Liver (tissue), 3 donors: ENCODE measurements at regions not wholly inside any gene's neighbourhood (a gene's known extent, or its start where the extent isn't known, plus 50 kb on each side); places are given as distances from the start of the nearest gene placed in this dataset.
"Not testable (repeated sequence)": the region's sequence is repeated elsewhere in the genome, so short reads cannot be mapped to it uniquely, and the experiment has no call there.

ENCODE experiments used
- ATF3 ChIP-seq: IDR thresholded peaks from 2 replicates; pipeline ENCODE4 v1.6.1; 2016; ENCODE audit warnings: antibody characterized with exemption
- CTCF ChIP-seq: fragments of 150-350 bp; IDR thresholded peaks from 2 replicates; pipeline ENCODE4 v1.5.1; 2017; ENCODE audit warnings: improper control_type of control experiment, low read depth, low read length; ENCODE audit not compliant: missing input control
- FOXA1 ChIP-seq: IDR thresholded peaks from 2 replicates; pipeline ENCODE4 v1.6.1; 2016; ENCODE audit warnings: antibody characterized with exemption
- FOXA2 ChIP-seq: IDR thresholded peaks from 2 replicates; pipeline ENCODE4 v1.6.1; 2016; ENCODE audit warnings: antibody characterized with exemption
- GABPA ChIP-seq, 2 donors: IDR thresholded peaks in 1 of 2; conservative IDR thresholded peaks in 1 of 2; 2 replicates each; pipeline ENCODE4 v1.6.1; 2016; ENCODE audit warnings: antibody characterized with exemption in 2 of 2, mild to moderate bottlenecking in 1 of 2, moderate library complexity in 1 of 2
- HNF4G ChIP-seq: IDR thresholded peaks from 2 replicates; pipeline ENCODE4 v1.6.1; 2016; ENCODE audit warnings: antibody characterized with exemption
- JUND ChIP-seq, 2 donors: IDR thresholded peaks; 2 replicates each; pipeline ENCODE4 v1.6.1; 2016; ENCODE audit warnings: antibody characterized with exemption in 2 of 2
- MAX ChIP-seq: IDR thresholded peaks from 2 replicates; pipeline ENCODE4 v1.6.1; 2016; ENCODE audit warnings: antibody characterized with exemption
- RAD21 ChIP-seq, 2 donors: IDR thresholded peaks; 2 replicates each; pipeline ENCODE4 v1.6.1; 2016; ENCODE audit warnings: antibody characterized with exemption in 2 of 2, mild to moderate bottlenecking in 2 of 2
- REST ChIP-seq: IDR thresholded peaks from 2 replicates; pipeline ENCODE4 v1.6.1; 2016; ENCODE audit warnings: antibody characterized with exemption, mild to moderate bottlenecking
- RXRA ChIP-seq, 2 donors: IDR thresholded peaks; 2 replicates each; pipeline ENCODE4 v1.6.1; 2017 to 2018; ENCODE audit warnings: antibody characterized with exemption in 2 of 2, mild to moderate bottlenecking in 1 of 2
- SP1 ChIP-seq: IDR thresholded peaks from 2 replicates; pipeline ENCODE4 v1.6.1; 2018; ENCODE audit warnings: antibody characterized with exemption, mild to moderate bottlenecking
- YY1 ChIP-seq: IDR thresholded peaks from 2 replicates; pipeline ENCODE4 v1.6.1; 2016; ENCODE audit warnings: antibody characterized with exemption, mild to moderate bottlenecking
- donor health status: healthy.
- donor health status: healthy.

- TF ChIP-seq GABPA (IDR thresholded peaks at IDR 0.05 in 1 of 2, conservative IDR thresholded peaks at IDR 0.05 in 1 of 2); CTCF; REST; MAX; FOXA1; YY1; RAD21 (IDR thresholded peaks at IDR 0.05); JUND (IDR thresholded peaks at IDR 0.05); SP1; FOXA2; ATF3; HNF4G: not testable (repeated sequence)
- peak in 1 of 2 donors; percentile 48 for TF ChIP-seq RXRA (IDR thresholded peaks at IDR 0.05)
Observed at GRCh38 chr13:18600366-18600765, 581.3 kb downstream of the TUBA3C start.
